K562 (cell line): ENCODE measurements at regions not wholly inside any gene's neighbourhood (a gene's known extent, or its start where the extent isn't known, plus 50 kb on each side); places are given as distances from the start of the nearest gene placed in this dataset.

Source experiments
- ATAC-seq: fragments of 200-7000 bp; cut with Tn5 transposase; 3 replicates; pipeline ENCODE4 v1.9.1; 2020; ENCODE audit warnings: moderate library complexity
- BruUV-seq: library from RNA; stranded (reverse); fragments of 400-500 nt; replicated peaks from 2 replicates; lab custom pipeline; 2021; lab: Mats Ljungman, UMichigan
- CTCF ChIA-PET: fragments of 300-600 bp; formaldehyde crosslinking; extraction: SDS; loops from one replicate; lab custom pipeline; 2021; ENCODE audit warnings: low intra/inter-chr PET ratio; lab: Yijun Ruan, JAX
- POLR2A ChIA-PET: fragments of 300-600, 350-650 bp; sonication (Branson Sonifier 250); formaldehyde crosslinking; extraction: SDS; loops from one replicate; lab custom pipeline; 2021; ENCODE audit warnings: antibody characterized with exemption, inconsistent platforms; lab: Yijun Ruan, JAX
- DNase-seq, 4 experiments: peaks; one replicate each; pipeline versions ENCODE4 v3.0.0 to v3.0.0-alpha.2; 2011 to 2018; ENCODE audit warnings: low spot score in 3 of 4, mixed read lengths in 3 of 4; ENCODE audit errors: extremely low read depth in 1 of 4
- FAIRE-seq: peaks from 2 replicates; lab custom pipeline; 2011; peaks lifted over from hg19 to GRCh38; lab: Jason Lieb, UNC
- H2AFZ ChIP-seq: 2 replicates; pipeline ENCODE4 v1.6.0; 2011; ENCODE audit warnings: low read depth, low read length, control low read depth, inconsistent platforms
- H3K27ac ChIP-seq: fragments of 200-600 bp; 3 replicates; pipeline ENCODE4 v1.8.0; 2011; ENCODE audit warnings: low read depth, mild to moderate bottlenecking, control low read depth, inconsistent platforms, low read length, moderate library complexity, mixed read lengths; ENCODE audit errors: extremely low read depth
- H3K27me3 ChIP-seq, 2 experiments: fragments of 300-600 bp in 1 of 2; 2 replicates in 1 of 2; 3 replicates in 1 of 2; pipeline versions ENCODE4 v1.6.0 to v1.8.0; 2011; ENCODE audit warnings: inconsistent platforms in 2 of 2, low read length in 2 of 2, mild to moderate bottlenecking in 1 of 2, mixed read lengths in 1 of 2, moderate library complexity in 1 of 2; ENCODE audit not compliant: control insufficient read depth in 2 of 2, insufficient read depth in 2 of 2
- H3K36me3 ChIP-seq: fragments of 300-600 bp; 3 replicates; pipeline ENCODE4 v1.8.0; 2011; ENCODE audit warnings: mild to moderate bottlenecking, low read length, inconsistent platforms; ENCODE audit not compliant: control insufficient read depth, insufficient read depth
- H3K4me1 ChIP-seq, 2 experiments: fragments of 200-600 bp in 1 of 2; replicated peaks in 1 of 2; 2 replicates in 1 of 2; 3 replicates in 1 of 2; pipeline versions ENCODE4 v1.5.1 to v1.8.0; 2011; ENCODE audit warnings: inconsistent platforms in 2 of 2, low read length in 2 of 2, mild to moderate bottlenecking in 1 of 2, mixed read lengths in 1 of 2, moderate library complexity in 1 of 2; ENCODE audit not compliant: control insufficient read depth in 2 of 2, insufficient read depth in 2 of 2
- H3K4me2 ChIP-seq: 2 replicates; pipeline ENCODE4 v1.6.1; 2011; ENCODE audit warnings: low read length, control low read depth, inconsistent platforms, mixed read lengths; ENCODE audit not compliant: insufficient read depth
- H3K4me3 ChIP-seq: fragments of 200-600 bp; sonication (generic), shearing (Covaris generic); 2 replicates; pipeline ENCODE4 v1.5.1; 2016; ENCODE audit warnings: control low read depth, inconsistent platforms
- H3K79me2 ChIP-seq: fragments of 200-600 bp; 3 replicates; pipeline ENCODE4 v1.8.0; 2011; ENCODE audit warnings: low read length, inconsistent platforms; ENCODE audit not compliant: control insufficient read depth, insufficient read depth
- H3K9ac ChIP-seq, 2 experiments: 2 replicates each; pipeline versions ENCODE4 v1.6.0 to v1.6.1; 2011; ENCODE audit warnings: low read depth in 2 of 2, low read length in 2 of 2, control low read depth in 1 of 2, inconsistent platforms in 1 of 2, mild to moderate bottlenecking in 1 of 2, mixed read lengths in 1 of 2; ENCODE audit not compliant: insufficient read depth in 1 of 2
- H3K9me1 ChIP-seq: one replicate; pipeline ENCODE4 v1.6.0; 2011; ENCODE audit warnings: inconsistent platforms, mild to moderate bottlenecking, low read length, moderate library complexity; ENCODE audit not compliant: control insufficient read depth, insufficient read depth
- H3K9me3 ChIP-seq: replicated peaks from 2 replicates; pipeline ENCODE4 v1.5.1; 2011; ENCODE audit warnings: low read depth, low read length, inconsistent platforms; ENCODE audit not compliant: control insufficient read depth, insufficient read depth
- H4K20me1 ChIP-seq: replicated peaks from 2 replicates; pipeline ENCODE4 v1.6.1; 2011; ENCODE audit warnings: low read length, inconsistent platforms, mixed read lengths; ENCODE audit not compliant: control insufficient read depth, insufficient read depth
- MBD1 ChIP-seq: fragments of 250-450 bp; sonication (Bioruptor Pico); IDR thresholded peaks from 2 replicates; pipeline ENCODE4 v1.8.0; 2022; ENCODE audit warnings: inconsistent platforms
- MTA2 ChIP-seq: fragments of 450-650 bp; IDR thresholded peaks from 2 replicates; pipeline ENCODE4 v1.6.1; 2016; ENCODE audit warnings: low read depth
- NONO ChIP-seq, 2 experiments: fragments of 200-400 bp in 1 of 2; fragments of 450-650 bp in 1 of 2; formaldehyde crosslinking in 1 of 2; IDR thresholded peaks; 2 replicates each; pipeline ENCODE4 v1.6.1; 2017; ENCODE audit warnings: low read depth in 2 of 2, mild to moderate bottlenecking in 2 of 2, moderate library complexity in 2 of 2, low read length in 1 of 2
- ZNF707 ChIP-seq: fragments of 250-450 bp; sonication (Bioruptor Pico); conservative IDR thresholded peaks from 2 replicates; pipeline ENCODE4 v1.8.0; 2022; ENCODE audit warnings: inconsistent platforms, mild to moderate bottlenecking, moderate library complexity
- ZSCAN29 ChIP-seq: fragments of 450-650 bp; IDR thresholded peaks from 2 replicates; pipeline ENCODE4 v1.6.1; 2017
- WGBS: fragments of 100-300 bp; shearing (Covaris generic); methylation state at CpG from one replicate; pipeline ENCODE4 v1.1.6; 2016; ENCODE audit warnings: low coverage, mixed read lengths; ENCODE audit not compliant: insufficient coverage; ENCODE audit errors: missing lambda C conversion rate; 5-methylcytosine and 5-hydroxymethylcytosine counted together
- in situ Hi-C: fragments of 300-500 bp; cut with MboI; formaldehyde crosslinking; loops from 4 replicates; pipeline ENCODE4 v1.15.0; 2018; ENCODE audit warnings: inconsistent platforms, mixed read lengths
- intact Hi-C: fragments of 100-400 bp; cut with micrococcal nuclease; formaldehyde crosslinking; loops from 2 replicates; pipeline ENCODE4 v1.14.2; 2022

DNA sequence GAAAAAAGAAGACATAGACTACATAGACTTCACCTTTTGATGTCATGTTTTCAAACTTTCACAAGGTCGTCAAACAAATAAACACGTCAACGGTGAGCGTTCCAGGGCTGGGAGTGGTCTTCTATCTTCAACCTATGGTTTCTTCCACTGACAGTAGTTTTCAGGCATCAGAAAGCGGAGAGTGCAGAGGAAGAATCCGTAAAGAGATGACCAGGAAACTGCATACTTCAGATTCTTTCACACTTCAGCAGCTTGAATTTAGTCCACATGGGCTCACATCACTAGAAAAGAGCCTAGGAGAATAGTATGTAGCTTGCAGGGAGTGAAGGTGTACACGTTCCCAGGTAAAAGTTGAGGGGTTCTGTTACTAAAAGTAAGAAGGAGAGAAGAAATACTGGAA lies 58.5 kb downstream of the NPY1R start:
- H3K36me3 ChIP-seq: no peaks in the 10 kb centered on the region
- in situ Hi-C loops: no loop called here
- no peaks in the 10 kb centered on the region for H4K20me1 ChIP-seq
- H3K4me1 ChIP-seq: peaks cover 0 to 16% of the 10 kb centered on the region in 2 experiments; a peak in 3 of 5 replicates
- H3K9me1 ChIP-seq: no peaks in the 10 kb centered on the region
- H3K27me3 ChIP-seq: no peaks in the 10 kb centered on the region; a peak in 1 of 5 replicates
- no peak for DNase-seq
- peak overlapping the region; percentile 75; the same call in 1 of the 2 replicates for H2AFZ ChIP-seq
- H3K9ac ChIP-seq: 0 out of 4 replicates have a peak overlapping the region, but pooled peaks of 1 of the 2 experiments have one; percentile 16
- H3K4me2 ChIP-seq: peak overlapping the region; percentile 30
- no peak overlapping the region for H3K4me3 ChIP-seq
- no peak for FAIRE-seq
- no peak overlapping the region for H3K27ac ChIP-seq
- CTCF ChIA-PET: no interaction called here
- ATAC-seq: peak; percentile 16; the same call in 1 of the 3 replicates
- 14% methylated on average over 7 of the region's 7 CpGs for WGBS
- no peaks in the 10 kb centered on the region for H3K9me3 ChIP-seq
- no peaks in the 10 kb centered on the region for H3K79me2 ChIP-seq
- intact Hi-C loops: loop anchor here (5.0 kb wide), 1 partner anchor 77 kb away; no protein-coding TSS in a partner anchor
- TF ChIP-seq NONO (IDR thresholded peaks at IDR 0.05; ENCODE audit: low read depth in 2 of 2, low read length in 1 of 2) (no peak), ZSCAN29 (no peak), MBD1 (CRISPR knock-in tag) (no peak), ZNF707 (CRISPR knock-in tag) (no peak), MTA2 (no peak)
- POLR2A ChIA-PET: no interaction called here
- BruUV-seq: no TSS peak
